ENCODE measurements at regions not wholly inside any gene's neighbourhood (a gene's known extent, or its start where the extent isn't known, plus 50 kb on each side); places are given as distances from the start of the nearest gene placed in this dataset.

GRCh38 chr6:167472880-167473279 is 148.0 kb downstream of the TTLL2 start:
- no peak overlapping the region for H3K27ac ChIP-seq
- no peak for TF ChIP-seq POLR2A (IDR thresholded peaks at IDR 0.05)
- no peaks in the 10 kb centered on the region for H3K9me3 ChIP-seq
- no peak overlapping the region for H3K4me3 ChIP-seq
- H3K36me3 ChIP-seq (replicated peaks in 1 of 2; ENCODE audit: insufficient read depth in 1 of 2, low read depth in 2 of 2): no peaks in the 10 kb centered on the region
- DNase-seq (no peak), ATAC-seq (no peak)
- no peaks in the 10 kb centered on the region for H3K27me3 ChIP-seq
- H3K4me1 ChIP-seq: no peaks in the 10 kb centered on the region
- intact Hi-C loops (cut with DNase I): no loop called here
- WGBS, 2 donors: 83 to 86% methylated on average over 1 of the region's 1 CpG

- DNase-seq (no peak), ATAC-seq (no peak)
- no peak overlapping the region for H3K27ac ChIP-seq
- TF ChIP-seq CTCF (IDR thresholded peaks at IDR 0.05): no peak
- no peak for TF ChIP-seq POLR2A (IDR thresholded peaks at IDR 0.05)
- H3K36me3 ChIP-seq (replicated peaks in 1 of 2; ENCODE audit: insufficient read depth in 1 of 2, low read depth in 2 of 2): no peaks in the 10 kb centered on the region
- 79 to 80% methylated on average over 8 of the region's 8 CpGs for WGBS, 2 donors
- H3K4me1 ChIP-seq: no peaks in the 10 kb centered on the region
- no peak overlapping the region for H3K4me3 ChIP-seq
- intact Hi-C loops (cut with DNase I): no loop called here
- no peaks in the 10 kb centered on the region for H3K27me3 ChIP-seq
- no peaks in the 10 kb centered on the region for H3K9me3 ChIP-seq
Measured at GRCh38 chr6:167474171-167474570, 149.3 kb downstream of the TTLL2 start.

GRCh38 chr6:167474725-167475124 is 149.8 kb downstream of the TTLL2 start:
- no peak overlapping the region for H3K4me3 ChIP-seq
- no peaks in the 10 kb centered on the region for H3K36me3 ChIP-seq (replicated peaks in 1 of 2; ENCODE audit: insufficient read depth in 1 of 2, low read depth in 2 of 2)
- WGBS, 2 donors: 75 to 83% methylated on average over 2 to 3 of the region's 3 CpGs
- DNase-seq (no peak), ATAC-seq (no peak)
- no peaks in the 10 kb centered on the region for H3K9me3 ChIP-seq
- H3K27ac ChIP-seq: no peak overlapping the region
- intact Hi-C loops (cut with DNase I): no loop called here
- no peaks in the 10 kb centered on the region for H3K4me1 ChIP-seq
- H3K27me3 ChIP-seq: no peaks in the 10 kb centered on the region
- TF ChIP-seq CTCF (IDR thresholded peaks at IDR 0.05) (no peak), POLR2A (IDR thresholded peaks at IDR 0.05) (no peak)

GRCh38 chr6:167475947-167476346 is 151.1 kb downstream of the TTLL2 start:
- no peaks in the 10 kb centered on the region for H3K36me3 ChIP-seq (replicated peaks in 1 of 2; ENCODE audit: insufficient read depth in 1 of 2, low read depth in 2 of 2)
- no peaks in the 10 kb centered on the region for H3K9me3 ChIP-seq
- H3K27me3 ChIP-seq: no peaks in the 10 kb centered on the region
- 55 to 59% methylated on average over 9 of the region's 9 CpGs for WGBS, 2 donors
- H3K4me1 ChIP-seq: no peaks in the 10 kb centered on the region
- no peak overlapping the region for H3K27ac ChIP-seq
- no peak overlapping the region for H3K4me3 ChIP-seq
- intact Hi-C loops (cut with DNase I): no loop called here
- ATAC-seq (no peak), DNase-seq (no peak)
- no peak for TF ChIP-seq POLR2A (IDR thresholded peaks at IDR 0.05)
- no peak for TF ChIP-seq CTCF (IDR thresholded peaks at IDR 0.05)

GRCh38 chr6:167476844-167477595 is 152.1 kb downstream of the TTLL2 start:
- 73 to 79% methylated on average over 16 of the region's 16 CpGs for WGBS, 2 donors
- no peak for DNase-seq

More at GRCh38 chr6:167476844-167477595, 152.1 kb downstream of the TTLL2 start:
- no peak for TF ChIP-seq POLR2A (IDR thresholded peaks at IDR 0.05)
- TF ChIP-seq CTCF (IDR thresholded peaks at IDR 0.05): no peak
- Histone ChIP-seq H3K9me3 (no peaks in the 10 kb centered on the region), H3K27ac (no peak overlapping the region), H3K4me3 (no peak overlapping the region), H3K36me3 (replicated peaks in 1 of 2; ENCODE audit: insufficient read depth in 1 of 2, low read depth in 2 of 2) (no peaks in the 10 kb centered on the region), H3K27me3 (no peaks in the 10 kb centered on the region), H3K4me1 (no peaks in the 10 kb centered on the region)
- intact Hi-C loops (cut with DNase I): no loop called here
- no peak for ATAC-seq
